ENCODE measurements at regions not wholly inside any gene's neighbourhood (a gene's known extent, or its start where the extent isn't known, plus 50 kb on each side); places are given as distances from the start of the nearest gene placed in this dataset.

DNA sequence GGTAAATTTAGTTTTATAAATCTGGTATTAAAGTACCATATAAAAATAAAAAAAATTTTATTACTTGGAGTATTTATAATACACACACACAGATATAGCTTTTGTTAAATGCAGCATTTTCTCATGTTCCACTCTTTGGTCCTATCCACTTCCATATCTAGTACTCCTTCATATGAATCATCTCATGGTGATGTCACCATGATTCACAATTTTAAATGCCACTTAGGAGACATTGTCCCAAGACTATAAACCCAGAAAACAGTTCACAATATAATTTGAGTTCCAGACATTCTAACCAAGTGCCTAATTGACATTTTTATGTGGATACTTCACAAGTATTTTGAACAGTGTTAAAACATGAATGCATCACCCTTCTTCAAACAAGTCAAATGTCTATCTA lies 1398.3 kb downstream of the DSC3 start:
- TF ChIP-seq, protein P1, sequence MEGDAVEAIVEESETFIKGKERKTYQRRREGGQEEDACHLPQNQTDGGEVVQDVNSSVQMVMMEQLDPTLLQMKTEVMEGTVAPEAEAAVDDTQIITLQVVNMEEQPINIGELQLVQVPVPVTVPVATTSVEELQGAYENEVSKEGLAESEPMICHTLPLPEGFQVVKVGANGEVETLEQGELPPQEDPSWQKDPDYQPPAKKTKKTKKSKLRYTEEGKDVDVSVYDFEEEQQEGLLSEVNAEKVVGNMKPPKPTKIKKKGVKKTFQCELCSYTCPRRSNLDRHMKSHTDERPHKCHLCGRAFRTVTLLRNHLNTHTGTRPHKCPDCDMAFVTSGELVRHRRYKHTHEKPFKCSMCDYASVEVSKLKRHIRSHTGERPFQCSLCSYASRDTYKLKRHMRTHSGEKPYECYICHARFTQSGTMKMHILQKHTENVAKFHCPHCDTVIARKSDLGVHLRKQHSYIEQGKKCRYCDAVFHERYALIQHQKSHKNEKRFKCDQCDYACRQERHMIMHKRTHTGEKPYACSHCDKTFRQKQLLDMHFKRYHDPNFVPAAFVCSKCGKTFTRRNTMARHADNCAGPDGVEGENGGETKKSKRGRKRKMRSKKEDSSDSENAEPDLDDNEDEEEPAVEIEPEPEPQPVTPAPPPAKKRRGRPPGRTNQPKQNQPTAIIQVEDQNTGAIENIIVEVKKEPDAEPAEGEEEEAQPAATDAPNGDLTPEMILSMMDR (IDR thresholded peaks at IDR 0.05; ENCODE audit: insufficient read depth, low read length) = no peak
- no peak for TF ChIP-seq POLR2AphosphoS5 (IDR thresholded peaks at IDR 0.05; ENCODE audit: low read depth)
- TF ChIP-seq, protein P2, sequence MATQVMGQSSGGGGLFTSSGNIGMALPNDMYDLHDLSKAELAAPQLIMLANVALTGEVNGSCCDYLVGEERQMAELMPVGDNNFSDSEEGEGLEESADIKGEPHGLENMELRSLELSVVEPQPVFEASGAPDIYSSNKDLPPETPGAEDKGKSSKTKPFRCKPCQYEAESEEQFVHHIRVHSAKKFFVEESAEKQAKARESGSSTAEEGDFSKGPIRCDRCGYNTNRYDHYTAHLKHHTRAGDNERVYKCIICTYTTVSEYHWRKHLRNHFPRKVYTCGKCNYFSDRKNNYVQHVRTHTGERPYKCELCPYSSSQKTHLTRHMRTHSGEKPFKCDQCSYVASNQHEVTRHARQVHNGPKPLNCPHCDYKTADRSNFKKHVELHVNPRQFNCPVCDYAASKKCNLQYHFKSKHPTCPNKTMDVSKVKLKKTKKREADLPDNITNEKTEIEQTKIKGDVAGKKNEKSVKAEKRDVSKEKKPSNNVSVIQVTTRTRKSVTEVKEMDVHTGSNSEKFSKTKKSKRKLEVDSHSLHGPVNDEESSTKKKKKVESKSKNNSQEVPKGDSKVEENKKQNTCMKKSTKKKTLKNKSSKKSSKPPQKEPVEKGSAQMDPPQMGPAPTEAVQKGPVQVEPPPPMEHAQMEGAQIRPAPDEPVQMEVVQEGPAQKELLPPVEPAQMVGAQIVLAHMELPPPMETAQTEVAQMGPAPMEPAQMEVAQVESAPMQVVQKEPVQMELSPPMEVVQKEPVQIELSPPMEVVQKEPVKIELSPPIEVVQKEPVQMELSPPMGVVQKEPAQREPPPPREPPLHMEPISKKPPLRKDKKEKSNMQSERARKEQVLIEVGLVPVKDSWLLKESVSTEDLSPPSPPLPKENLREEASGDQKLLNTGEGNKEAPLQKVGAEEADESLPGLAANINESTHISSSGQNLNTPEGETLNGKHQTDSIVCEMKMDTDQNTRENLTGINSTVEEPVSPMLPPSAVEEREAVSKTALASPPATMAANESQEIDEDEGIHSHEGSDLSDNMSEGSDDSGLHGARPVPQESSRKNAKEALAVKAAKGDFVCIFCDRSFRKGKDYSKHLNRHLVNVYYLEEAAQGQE (IDR thresholded peaks at IDR 0.05; ENCODE audit: insufficient replicate concordance, low read depth) = no peak
- TF ChIP-seq GABPA (IDR thresholded peaks at IDR 0.05; ENCODE audit: low read depth) = no peak
